ENCODE measurements at regions not wholly inside any gene's neighbourhood (a gene's known extent, or its start where the extent isn't known, plus 50 kb on each side); places are given as distances from the start of the nearest gene placed in this dataset.
A peak's percentile ranks its signal among the peaks of the same experiment; 100 is the strongest.

GRCh38 chr6:19643713-19644112 lies 193.5 kb upstream of the ID4 start:
- no peak for DNase-seq

GRCh38 chr6:19655744-19656143 lies 181.4 kb upstream of the ID4 start:
- no peak for DNase-seq

- no peak for DNase-seq
Observed at GRCh38 chr6:19660123-19660910, 176.9 kb upstream of the ID4 start.

- peak; percentile 37 for DNase-seq
Observed at GRCh38 chr6:19662911-19663310, 174.3 kb upstream of the ID4 start.

DNA sequence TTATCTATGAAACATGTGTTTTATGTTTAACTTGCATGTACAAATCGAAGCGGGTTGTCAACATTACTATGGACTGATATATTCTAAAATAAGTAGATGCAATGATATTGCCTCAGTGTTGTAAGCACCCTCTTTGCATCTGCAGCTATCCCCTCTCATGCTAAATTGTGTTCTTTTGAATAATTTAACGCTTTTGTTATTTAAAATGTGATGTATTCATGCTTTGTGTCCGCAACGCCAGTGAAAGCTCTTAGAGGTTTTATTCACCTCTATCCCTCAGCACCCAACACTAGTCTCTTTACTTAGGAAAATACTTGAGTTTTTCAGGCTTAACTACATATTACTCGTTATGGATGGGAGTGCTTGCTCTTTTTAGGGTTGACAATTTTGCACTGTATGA lies 173.7 kb upstream of the ID4 start:
- peak; percentile 61 for DNase-seq

- peak; percentile 61 for DNase-seq
Observed at GRCh38 chr6:19664050-19664449, 173.1 kb upstream of the ID4 start.

DNA sequence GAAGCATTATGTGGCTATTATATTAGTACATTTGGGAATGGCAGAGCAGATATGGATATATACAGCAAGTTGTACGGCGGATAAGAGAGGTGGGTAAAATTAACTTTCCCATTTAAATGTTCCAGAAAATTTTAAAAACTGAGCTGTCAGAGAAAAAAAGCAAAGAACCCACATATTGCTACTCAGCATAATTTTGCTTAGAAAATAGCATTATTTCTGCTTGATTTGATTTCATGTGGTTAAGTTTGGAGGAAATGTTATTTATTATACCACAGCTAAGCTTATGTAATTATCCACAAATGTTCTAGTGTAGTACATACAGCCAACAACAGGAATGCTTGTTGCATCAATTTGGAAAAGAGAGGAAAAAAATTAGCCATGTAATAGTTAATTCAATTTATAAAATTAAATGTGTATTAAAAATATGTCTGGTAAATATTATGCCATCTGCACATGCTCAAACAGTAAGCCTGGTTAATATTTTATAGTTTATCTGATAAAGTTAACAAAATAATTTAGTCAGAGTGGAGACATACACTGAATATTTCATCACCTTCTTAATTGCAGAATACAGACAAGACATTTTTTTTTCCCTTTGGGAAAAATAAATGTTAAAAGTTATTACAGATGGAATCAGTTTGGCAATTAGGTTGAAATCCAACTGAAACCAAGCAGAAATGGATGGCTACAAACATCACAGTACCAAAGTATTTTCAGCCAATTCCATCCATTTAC lies 172.1 kb upstream of the ID4 start:
- DNase-seq = no peak

DNA sequence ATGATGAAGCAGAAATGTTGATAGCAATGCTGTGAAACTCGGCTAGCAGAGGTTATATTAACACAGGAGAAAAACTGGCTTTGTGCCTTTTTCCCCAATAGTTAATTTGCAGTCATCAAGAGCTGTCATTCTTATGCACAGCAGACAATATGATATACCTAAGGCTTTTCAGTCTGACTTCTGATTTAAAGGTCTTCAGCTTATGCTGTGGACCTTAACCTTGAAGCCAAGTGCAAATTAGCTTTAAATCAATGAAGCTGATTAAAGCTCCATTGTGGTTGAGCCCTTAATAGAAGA lies 171.6 kb upstream of the ID4 start:
- DNase-seq = peak; percentile 93

DNA sequence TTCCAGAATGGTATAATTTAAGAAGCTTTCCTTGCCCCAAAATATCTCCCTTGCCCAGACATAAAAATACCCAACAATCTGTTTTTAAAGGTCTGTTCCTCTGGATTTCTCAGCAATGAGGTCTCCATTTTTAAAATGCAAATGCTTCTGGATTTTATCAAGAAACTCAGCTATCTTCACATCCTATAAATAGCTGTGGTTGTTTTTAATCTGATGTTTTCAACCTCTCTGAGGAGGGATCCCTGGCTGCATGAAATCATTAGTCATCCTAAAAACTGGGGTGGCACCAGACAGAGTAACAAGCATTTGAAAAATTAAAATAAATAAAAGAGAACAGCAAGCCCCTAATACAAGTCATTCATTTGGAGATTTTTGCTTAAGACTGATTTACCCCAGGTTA lies 168.5 kb upstream of the ID4 start:
- DNase-seq = no peak

GRCh38 chr6:19669206-19669605 lies 168.0 kb upstream of the ID4 start:
- DNase-seq = no peak

GRCh38 chr6:19682859-19683258 lies 154.3 kb upstream of the ID4 start:
- no peak for DNase-seq

GRCh38 chr6:19690325-19691075 lies 146.7 kb upstream of the ID4 start:
- DNase-seq = no peak

DNA sequence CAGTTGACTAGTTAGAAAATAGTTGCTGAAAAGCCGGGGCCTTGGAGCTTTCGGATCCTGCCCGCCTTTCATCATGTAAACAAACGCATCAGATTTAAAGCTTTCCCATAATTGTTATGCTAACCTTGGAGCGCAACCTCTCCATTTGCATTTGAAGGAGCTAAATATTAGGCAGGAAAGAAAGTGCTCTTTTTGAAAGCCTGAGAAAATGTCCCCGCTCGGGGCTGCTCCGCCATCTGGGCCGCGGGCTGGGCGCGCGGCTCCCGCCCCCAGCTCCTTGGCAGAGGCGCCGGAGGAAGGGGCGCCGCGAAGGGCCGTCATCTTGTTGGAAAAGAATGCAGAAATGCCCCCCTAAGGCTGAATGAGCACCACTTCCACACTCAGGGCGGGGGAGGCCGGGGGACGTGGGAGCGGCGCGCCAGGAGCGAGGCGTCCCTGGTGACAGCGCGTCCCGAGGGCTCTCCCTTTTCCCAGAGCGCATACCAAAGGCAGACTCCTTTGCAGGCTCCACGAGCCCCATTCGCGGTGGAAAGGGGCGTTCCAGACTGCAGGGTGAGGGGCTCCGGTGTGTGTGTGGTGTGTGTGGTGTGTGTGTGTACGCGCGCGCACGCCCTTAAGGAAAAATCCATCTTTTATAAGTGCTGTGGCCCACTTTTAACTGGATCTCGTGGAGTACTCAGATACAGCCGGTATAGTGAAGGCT lies 145.6 kb upstream of the ID4 start:
- no peak for DNase-seq

DNA sequence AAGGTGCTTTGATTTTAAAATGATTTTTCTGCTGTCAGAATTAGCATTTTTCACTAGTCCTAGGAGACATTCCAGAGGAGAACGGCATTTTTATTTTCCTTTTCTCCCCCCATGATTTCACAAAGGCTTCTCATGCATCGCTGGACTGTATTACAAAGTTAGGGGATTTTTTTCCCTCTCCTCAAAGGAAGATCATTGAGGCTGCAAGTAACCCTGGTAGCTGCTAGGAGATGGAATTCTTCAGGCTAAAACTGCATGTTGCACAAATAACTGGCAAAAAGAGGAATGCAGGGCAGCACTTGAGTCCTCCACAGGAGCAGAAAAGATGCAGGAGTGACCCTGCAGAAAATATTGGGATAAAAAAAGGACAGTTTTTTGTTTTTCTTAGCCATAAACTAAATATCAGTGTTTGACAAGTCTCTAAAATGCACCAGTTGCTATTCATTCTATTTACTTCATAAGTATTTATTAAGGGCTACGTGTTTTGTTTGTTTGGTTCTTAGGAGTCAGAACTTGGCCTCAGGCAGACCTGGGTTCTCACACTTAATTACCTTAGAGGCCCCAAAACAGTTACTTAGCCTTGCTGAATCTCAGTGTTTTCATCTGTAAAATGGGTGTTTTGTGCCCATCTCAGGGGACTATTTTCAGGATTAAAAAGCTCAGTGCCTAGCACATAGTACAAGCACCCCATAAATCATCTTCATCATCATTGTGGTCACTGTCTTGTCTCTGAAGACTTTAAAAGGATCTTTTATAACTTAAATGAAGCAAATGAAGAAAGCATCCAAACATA lies 144.5 kb upstream of the ID4 start:
- DNase-seq = no peak

DNA sequence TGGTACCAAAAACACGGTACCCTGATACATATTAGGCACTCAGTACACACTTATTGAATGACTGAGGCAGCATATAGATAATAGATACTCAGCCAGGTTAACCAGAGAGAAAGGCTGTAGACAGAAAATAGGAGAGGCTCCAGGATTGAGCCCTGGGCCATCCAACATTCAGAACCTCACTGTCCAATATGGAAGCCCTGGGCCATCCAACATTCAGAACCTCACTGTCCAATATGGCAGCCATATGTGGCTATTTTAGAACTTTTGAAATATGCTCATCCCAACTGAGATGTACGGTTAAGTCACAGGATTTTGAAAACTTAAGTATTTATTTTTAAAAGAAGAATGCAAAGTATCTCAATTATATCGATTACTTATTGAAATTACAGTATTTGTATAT lies 142.5 kb upstream of the ID4 start:
- DNase-seq = no peak

DNA sequence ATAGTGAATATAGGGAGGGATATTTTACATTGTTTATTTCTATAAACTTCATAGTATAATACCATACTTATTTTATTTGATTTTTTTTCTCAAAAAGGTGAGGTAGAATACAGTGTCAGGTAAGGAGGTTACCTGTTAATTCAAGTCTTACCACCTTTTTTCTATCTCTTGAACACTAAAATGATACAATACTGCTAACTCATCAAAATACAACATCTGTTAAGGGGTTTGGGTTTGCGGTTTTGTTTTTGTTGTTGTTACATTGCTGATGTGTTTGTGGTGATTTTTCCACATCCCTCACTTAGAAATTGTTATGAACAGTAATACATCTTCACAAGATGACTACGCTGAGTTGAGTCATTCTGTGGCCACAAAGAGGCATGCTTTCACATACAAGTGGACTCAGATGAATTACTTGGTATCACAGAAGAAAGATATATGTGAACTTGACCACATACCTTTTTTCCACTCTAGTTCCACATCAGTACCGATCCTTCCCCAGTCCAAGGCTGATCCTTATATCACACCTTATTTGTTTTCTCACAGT lies 139.4 kb upstream of the ID4 start:
- peak; percentile 24 for DNase-seq

GRCh38 chr6:19699932-19700331 lies 137.2 kb upstream of the ID4 start:
- no peak for DNase-seq

DNA sequence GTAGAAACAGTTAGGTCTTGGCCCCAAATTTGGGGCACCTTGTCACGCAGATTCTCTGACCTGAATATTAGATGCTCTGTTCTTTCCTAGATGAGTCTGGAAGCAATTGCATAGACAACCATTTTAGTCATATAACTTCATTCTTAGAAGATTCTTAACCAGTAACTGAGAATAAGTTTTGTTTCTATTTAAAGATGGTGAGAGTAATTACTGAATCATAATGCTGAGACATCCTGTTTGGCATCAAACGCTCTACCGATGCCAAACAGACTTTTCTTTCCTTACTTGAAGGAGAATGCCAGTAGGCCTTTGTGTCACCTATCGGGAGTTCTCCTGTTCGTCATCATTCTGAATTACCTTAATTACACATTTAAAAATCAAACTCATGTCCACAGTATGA lies 131.6 kb upstream of the ID4 start:
- no peak for DNase-seq

DNA sequence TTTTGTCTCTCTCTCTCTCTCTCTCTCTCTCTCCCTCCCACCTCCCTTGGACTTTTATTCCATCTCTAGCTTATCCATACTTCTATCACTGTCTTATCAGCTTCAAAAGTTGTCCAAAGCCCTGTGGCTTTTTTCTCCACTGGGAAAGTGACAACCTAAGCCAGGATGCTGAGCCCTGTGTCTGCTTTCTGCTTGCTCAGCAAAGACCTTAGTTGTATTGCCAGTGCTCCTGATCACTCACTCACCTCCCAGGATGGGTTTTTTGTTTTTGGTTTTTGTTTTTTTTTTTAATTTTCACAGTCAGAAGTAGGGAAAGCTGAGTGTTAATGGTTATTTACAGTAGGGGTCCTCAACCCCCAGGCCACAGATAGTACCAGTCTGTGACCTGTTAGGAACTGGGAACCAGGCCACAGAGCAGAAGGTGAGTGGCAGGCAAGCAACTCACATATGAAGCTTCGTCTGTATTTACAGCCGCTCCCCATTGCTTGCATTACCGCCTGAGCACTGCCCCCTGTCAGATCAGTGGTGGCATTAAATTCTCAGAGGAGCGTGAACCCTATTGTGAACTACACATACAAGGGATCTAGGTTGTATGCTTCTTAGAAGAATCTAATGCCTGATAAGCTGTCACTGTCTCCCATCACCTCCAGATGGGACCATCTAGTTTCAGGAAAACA lies 125.0 kb upstream of the ID4 start:
- DNase-seq = no peak

GRCh38 chr6:19712998-19713397 lies 124.2 kb upstream of the ID4 start:
- no peak for DNase-seq

DNA sequence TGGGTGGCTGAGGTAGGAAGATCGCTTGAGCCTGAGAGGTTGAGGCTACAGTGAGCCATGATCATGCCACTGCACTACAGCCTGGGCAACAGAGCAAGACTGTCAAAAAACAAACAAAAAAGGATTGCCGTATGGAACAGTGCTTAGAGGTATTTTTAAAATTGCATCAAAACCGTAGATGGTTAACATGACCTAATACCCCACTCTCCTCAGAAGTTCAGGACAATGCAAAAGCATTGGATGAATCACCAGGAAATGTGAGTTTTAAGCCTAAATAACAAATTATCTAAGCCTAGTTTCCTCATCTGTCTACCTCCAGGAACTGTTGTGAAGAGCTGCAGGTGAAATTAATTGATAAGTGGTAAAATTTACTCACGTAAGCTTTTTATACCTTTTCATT lies 123.8 kb upstream of the ID4 start:
- no peak for DNase-seq

DNA sequence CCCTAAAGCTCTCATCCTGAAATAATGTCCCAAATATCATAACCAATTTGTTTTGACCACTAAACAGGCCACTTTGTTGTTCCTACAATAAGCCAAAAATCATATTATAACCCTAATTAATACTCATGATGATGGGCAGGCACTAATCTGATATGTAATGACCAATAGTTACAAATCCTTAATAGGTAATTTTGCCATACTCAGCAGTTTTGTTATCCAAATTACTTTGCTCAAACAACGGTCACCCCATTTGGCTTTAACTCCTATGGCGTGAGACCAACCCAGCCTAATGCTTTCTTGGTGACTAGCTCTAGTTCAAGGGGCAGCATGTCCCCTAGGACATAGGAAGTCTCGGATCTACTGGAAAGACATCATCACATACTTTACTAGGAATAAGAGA lies 123.2 kb upstream of the ID4 start:
- no peak for DNase-seq

All from DMS79 treated with DMSO at 0.1 percent for 48 hours (cell line).